ENCODE measurements at regions not wholly inside any gene's neighbourhood (a gene's known extent, or its start where the extent isn't known, plus 50 kb on each side); places are given as distances from the start of the nearest gene placed in this dataset.

DNA sequence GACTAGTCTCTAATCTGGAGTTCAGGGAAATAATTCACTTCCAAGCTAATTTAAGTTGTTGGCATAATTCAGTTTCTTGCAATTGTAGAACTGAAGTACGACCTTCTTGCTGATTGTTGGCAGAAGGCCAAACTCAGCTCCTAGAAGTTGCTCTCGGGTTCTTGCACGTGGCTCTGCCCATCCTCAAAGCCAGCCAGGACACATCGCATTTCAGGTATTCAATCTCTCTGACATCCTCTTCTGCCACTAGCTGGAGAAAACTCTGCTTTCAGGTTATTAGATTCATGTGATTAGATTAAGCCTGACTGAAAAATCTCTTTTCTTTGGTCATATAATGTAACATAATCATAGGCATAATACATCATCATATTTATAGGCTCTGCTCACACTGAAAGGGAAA, 362.0 kb downstream of the ZPLD1 start:
- H3K4me3 ChIP-seq (ENCODE audit: extremely low read depth in 1 of 4, insufficient read depth in 2 of 4, low read depth in 3 of 4, low read length in 4 of 4), result no peak overlapping the region
- 82% methylated on average over 4 of the region's 4 CpGs; no CpG with 5 or more reads in 1 of the 2 experiments for WGBS, 2 experiments (ENCODE audit: extremely low coverage in 1 of 2, insufficient coverage in 1 of 2, insufficient read length in 1 of 2, insufficient replicate concordance in 2 of 2, low coverage in 1 of 2, low lambda C conversion rate in 2 of 2, missing lambda C conversion rate in 1 of 2)
- H3K27me3 ChIP-seq (replicated peaks in 1 of 4; ENCODE audit: control insufficient read depth in 3 of 4, extremely low read depth in 1 of 4, insufficient read depth in 3 of 4, low read length in 3 of 4), result no peaks in the 10 kb centered on the region
- H2BK5ac ChIP-seq (ENCODE audit: low read depth, low read length), result no peak overlapping the region
- no peak for TF ChIP-seq HDAC6 (IDR thresholded peaks at IDR 0.05; ENCODE audit: low read depth, low read length)
- no peak for TF ChIP-seq KDM1A (IDR thresholded peaks at IDR 0.05; ENCODE audit: borderline replicate concordance, low read length)
- no peak for TF ChIP-seq CBX8 (IDR thresholded peaks at IDR 0.05; ENCODE audit: borderline replicate concordance, low read depth, low read length)
- no peaks in the 10 kb centered on the region for H3K9me3 ChIP-seq (ENCODE audit: insufficient read depth in 2 of 2, low read depth in 1 of 2, low read length in 1 of 2)
- H4K91ac ChIP-seq (replicated peaks; ENCODE audit: insufficient read length, low read length), result no peak overlapping the region
- no peak overlapping the region for H2AK5ac ChIP-seq (ENCODE audit: low read depth, low read length)
- no peak overlapping the region for H3K4me2 ChIP-seq (ENCODE audit: insufficient read depth in 1 of 2, low read depth in 2 of 2, low read length in 2 of 2)
- H2BK20ac ChIP-seq (ENCODE audit: low read length), result no peak overlapping the region
- no peaks in the 10 kb centered on the region for H3K79me1 ChIP-seq (ENCODE audit: low read depth, low read length)
- no peaks in the 10 kb centered on the region for H3K36me3 ChIP-seq (ENCODE audit: control insufficient read depth in 2 of 4, insufficient read depth in 4 of 4, low read length in 3 of 4)
- CTCF ChIA-PET (ENCODE audit: partially characterized antibody), result no interaction called here
- no peak overlapping the region for H2BK120ac ChIP-seq (replicated peaks; ENCODE audit: low read depth, low read length)
- H2BK15ac ChIP-seq (ENCODE audit: low read length), result no peak overlapping the region
- FAIRE-seq, result no peak
- H3K23me2 ChIP-seq (ENCODE audit: low read depth, low read length), result no peaks in the 10 kb centered on the region
- H2AFZ ChIP-seq (ENCODE audit: low read length), result 0 out of 2 replicates have a peak overlapping the region, but pooled peaks have one; percentile 44
- no peaks in the 10 kb centered on the region for H4K20me1 ChIP-seq (replicated peaks in 1 of 2; ENCODE audit: control insufficient read depth in 1 of 2, insufficient read depth in 2 of 2, low read length in 2 of 2)
- no peak overlapping the region for H4K8ac ChIP-seq (ENCODE audit: extremely low read depth, insufficient read depth, low read length)
- H3K18ac ChIP-seq (ENCODE audit: extremely low read depth, low read length), result no peak overlapping the region
- no peak overlapping the region for H3K4ac ChIP-seq (replicated peaks; ENCODE audit: insufficient read length, low read depth, low read length)
- no peaks in the 10 kb centered on the region for H3K79me2 ChIP-seq (ENCODE audit: control insufficient read depth in 1 of 2, insufficient read depth in 2 of 2, low read length in 2 of 2)
- no peak for DNase-seq (ENCODE audit: low read depth in 1 of 2, low spot score in 2 of 2)
- H3K9ac ChIP-seq (replicated peaks in 1 of 4; ENCODE audit: extremely low read depth in 1 of 4, low read depth in 3 of 4, low read length in 3 of 4), result no peak overlapping the region; a peak in 1 of 7 replicates
- H4K5ac ChIP-seq (ENCODE audit: insufficient read length, low read depth, low read length), result no peak overlapping the region
- no peak overlapping the region for H3K14ac ChIP-seq (ENCODE audit: insufficient read length)
- H2BK12ac ChIP-seq (ENCODE audit: low read depth, low read length), result no peak overlapping the region
- H3K4me1 ChIP-seq (replicated peaks in 1 of 4; ENCODE audit: control insufficient read depth in 3 of 4, insufficient read depth in 4 of 4, low read length in 3 of 4), result peaks cover 0 to 7% (median 0%) of the 10 kb centered on the region in 4 experiments; a peak in 1 of 7 replicates
- no peak overlapping the region for H3K56ac ChIP-seq (replicated peaks; ENCODE audit: insufficient read length, low read depth, low read length)
- no peak overlapping the region for H3K27ac ChIP-seq (ENCODE audit: low read depth, low read length)
- POLR2A ChIA-PET (ENCODE audit: partially characterized antibody), result no interaction called here
- H3K23ac ChIP-seq (ENCODE audit: insufficient read length), result no peak overlapping the region
